D721Med (cell line): ENCODE measurements at regions not wholly inside any gene's neighbourhood (a gene's known extent, or its start where the extent isn't known, plus 50 kb on each side); places are given as distances from the start of the nearest gene placed in this dataset.

Experiments used
- DNase-seq: peaks from one replicate; pipeline ENCODE4 v3.0.0; 2011; ENCODE audit warnings: low spot score; ENCODE audit not compliant: insufficient read length
- FAIRE-seq: peaks from 2 replicates; lab custom pipeline; 2011; peaks lifted over from hg19 to GRCh38; lab: Jason Lieb, UNC
- TF ChIP-seq, protein P1 (sequence below): IDR thresholded peaks from 2 replicates; pipeline ENCODE4 v1.5.1; 2012; ENCODE audit warnings: mild to moderate bottlenecking, control low read depth; ENCODE audit not compliant: insufficient read depth; ENCODE audit errors: missing control alignments

DNA sequence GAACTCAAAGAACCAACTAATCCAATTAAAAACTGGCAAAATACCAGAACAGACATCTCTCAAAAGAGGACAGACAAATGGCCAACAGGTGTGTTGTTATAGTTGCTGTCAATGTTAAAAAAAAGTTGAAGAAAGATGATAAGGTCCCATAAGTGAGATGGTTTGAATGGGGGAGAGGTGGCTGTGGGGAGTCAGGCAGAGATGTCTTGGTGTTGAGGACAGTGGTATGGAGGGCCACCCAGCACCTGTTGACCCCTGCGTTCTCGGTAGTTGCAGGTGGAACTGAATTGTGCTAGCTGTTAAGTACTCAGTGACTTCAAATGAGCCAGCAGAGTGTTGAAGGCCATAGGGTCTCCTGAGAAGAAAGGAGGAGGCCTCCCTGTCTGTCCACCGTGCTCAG is 55.9 kb upstream of the PITX1 start:
- FAIRE-seq (no peak), DNase-seq (no peak)
- TF ChIP-seq, protein P1, sequence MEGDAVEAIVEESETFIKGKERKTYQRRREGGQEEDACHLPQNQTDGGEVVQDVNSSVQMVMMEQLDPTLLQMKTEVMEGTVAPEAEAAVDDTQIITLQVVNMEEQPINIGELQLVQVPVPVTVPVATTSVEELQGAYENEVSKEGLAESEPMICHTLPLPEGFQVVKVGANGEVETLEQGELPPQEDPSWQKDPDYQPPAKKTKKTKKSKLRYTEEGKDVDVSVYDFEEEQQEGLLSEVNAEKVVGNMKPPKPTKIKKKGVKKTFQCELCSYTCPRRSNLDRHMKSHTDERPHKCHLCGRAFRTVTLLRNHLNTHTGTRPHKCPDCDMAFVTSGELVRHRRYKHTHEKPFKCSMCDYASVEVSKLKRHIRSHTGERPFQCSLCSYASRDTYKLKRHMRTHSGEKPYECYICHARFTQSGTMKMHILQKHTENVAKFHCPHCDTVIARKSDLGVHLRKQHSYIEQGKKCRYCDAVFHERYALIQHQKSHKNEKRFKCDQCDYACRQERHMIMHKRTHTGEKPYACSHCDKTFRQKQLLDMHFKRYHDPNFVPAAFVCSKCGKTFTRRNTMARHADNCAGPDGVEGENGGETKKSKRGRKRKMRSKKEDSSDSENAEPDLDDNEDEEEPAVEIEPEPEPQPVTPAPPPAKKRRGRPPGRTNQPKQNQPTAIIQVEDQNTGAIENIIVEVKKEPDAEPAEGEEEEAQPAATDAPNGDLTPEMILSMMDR = no peak

DNA sequence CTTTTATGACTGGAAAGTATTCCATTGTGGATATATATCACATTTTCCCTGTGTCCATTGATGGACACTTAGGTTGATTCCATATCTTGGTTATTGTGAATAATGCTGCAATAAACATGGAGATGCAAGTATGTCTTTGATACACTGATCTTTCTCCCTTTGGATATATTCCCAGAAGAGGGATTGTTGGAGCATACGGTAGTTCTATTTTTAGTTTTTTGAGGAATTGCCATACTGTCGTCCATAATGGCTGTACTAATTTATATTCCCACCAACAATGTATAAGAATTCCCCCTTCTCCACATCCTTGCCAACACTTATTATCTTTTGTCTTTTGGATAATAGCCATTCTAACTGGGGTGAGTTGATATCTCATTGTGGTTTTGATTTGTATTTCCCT is 54.9 kb upstream of the PITX1 start:
- FAIRE-seq (no peak), DNase-seq (no peak)
- TF ChIP-seq, protein P1 = no peak

DNA sequence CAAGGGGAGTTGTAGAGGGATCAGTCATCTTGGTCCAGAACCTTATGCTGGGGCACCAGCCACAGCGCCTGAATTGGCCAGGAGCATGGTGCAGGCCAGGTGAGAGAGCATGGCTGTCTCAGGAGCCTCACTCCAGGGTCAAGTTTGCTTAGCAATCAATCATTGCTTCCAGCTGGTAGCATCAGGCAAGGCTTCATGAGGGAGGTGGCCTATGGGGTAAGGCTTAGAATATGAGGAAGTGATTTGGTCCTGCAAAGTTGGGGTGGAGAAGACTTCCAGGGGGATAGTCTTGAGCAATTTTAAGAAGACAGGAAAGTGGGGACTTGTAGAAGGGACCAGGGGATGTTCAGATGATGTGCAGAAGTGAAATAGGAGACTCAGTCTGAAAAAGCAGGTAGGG is 53.9 kb upstream of the PITX1 start:
- TF ChIP-seq, protein P1 = no peak
- FAIRE-seq = no peak
- DNase-seq = no peak

DNA sequence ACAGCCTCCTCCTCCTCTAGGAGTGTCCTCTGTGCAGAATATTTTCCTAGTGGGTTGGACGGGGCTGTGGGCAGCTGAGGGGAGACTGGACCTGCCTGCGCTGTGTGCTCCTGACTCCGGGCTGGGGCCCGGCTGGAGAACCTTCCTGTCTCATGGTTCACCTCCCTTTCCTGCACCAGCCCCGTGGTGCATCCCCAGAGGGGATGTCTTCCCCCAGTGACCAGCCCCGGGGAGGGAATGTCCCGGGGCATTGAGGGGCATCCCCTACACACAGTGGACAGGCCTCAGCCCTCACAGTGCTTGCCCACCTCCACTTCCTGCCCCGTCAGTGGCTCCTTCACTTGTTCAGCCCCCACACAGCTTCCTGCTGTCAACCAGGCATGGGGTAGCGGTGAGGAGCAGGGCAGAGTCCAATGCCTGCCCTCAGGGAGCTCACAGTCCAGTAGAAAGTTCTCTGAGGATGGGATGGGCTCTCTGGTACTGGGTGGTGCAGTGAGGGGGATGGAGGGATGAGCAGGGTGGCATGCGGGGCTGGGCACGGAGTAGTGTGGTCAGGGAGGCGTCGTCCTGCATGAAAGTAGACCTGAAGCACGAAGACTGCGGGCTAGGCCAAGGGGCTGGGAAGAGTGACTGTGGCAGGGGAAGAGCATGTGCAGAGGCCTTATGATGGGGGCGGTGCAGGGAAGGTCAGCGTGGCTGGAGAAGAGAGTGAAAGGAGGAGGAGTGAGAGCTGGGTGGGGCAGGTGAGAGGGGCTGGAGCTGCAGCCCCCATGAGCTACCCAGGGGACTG is 52.1 kb upstream of the PITX1 start:
- DNase-seq = no peak
- FAIRE-seq = no peak
- TF ChIP-seq, protein P1 = no peak

DNA sequence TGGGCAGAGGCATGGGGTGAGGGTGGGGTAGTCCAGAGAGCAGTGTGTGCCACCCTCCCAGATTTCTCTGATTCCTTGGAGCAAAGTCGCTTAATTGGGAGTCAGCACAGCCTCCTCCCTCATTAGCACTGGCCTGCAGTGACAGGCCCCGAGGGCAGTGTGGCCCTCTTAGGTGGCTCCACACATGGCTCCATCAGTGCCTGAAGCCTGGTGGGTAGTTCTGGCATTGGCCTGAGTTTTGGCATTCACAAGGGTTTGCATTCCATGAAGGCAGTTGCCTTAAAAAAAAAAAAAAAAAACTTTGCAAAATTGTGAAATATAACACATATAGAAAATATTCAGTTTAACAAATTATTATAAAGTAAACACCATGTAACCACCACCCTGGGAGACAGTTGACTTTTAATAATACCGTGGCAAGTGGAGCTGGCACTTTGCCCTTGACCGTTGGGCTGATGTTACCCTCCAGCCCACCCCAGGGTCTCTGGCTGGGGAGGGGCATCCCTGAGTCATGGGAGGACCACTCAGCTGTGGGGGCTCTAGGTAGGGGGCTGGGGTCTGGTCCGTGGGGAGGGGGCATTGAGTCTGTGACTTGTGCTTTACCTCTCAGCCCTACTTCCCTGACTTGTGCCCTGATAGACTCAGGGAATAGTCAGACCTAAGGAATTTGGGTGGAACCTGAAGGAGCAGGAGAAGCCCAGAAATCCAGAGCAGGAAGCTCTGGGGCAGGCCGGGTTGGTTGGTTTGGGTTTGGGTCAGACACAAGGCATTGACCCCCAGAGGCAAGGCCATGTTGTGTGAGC is 51.3 kb upstream of the PITX1 start:
- FAIRE-seq (no peak), DNase-seq (no peak)
- TF ChIP-seq, protein P1 = no peak
